ENCODE measurements at regions not wholly inside any gene's neighbourhood (a gene's known extent, or its start where the extent isn't known, plus 50 kb on each side); places are given as distances from the start of the nearest gene placed in this dataset.
"Not testable (repeated sequence)": the region's sequence is repeated elsewhere in the genome, so short reads cannot be mapped to it uniquely, and the experiment has no call there.

DNA sequence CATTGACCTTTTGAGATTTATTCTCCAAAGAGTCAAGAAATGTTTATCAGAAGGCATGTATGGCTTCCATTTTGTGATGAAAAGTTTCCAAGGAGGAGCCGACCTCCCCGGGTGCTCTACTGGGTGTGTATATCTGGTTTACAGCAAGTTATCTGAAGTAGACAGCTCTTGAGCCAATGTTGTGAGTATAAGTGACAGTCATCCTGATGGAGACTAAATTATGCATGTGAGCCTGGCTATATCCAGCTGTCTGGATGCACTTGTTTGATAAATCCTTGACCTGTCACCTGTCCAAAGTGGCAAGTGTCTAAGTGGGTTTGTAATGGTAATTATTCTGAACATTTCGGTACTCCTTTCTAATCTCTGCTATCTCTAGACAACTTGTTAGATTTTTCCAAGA, 142.2 kb downstream of the NR2F2 start:
- no peak for DNase-seq

GRCh38 chr15:96473556-96473955, 143.1 kb downstream of the NR2F2 start:
- no peak for DNase-seq

DNA sequence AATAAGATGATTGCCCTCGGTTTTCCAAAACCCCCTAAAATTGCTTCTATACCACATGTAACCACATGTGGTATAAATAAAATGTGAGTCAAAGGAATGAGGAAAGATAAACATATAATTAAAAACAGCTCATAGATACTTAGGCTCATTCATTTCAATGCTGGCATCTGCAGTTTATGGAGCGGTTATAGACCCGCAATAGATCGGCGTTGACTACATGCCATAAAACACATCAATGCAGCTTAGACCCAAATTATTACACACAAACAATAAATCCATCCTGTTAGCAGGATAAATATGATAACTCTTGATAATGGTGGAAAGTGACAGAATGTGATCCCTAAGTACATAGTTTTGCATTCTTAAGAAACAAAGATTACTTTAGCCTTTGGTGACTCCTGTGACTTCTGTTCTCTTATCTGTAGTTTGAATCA, 143.7 kb downstream of the NR2F2 start:
- no peak for DNase-seq

DNA sequence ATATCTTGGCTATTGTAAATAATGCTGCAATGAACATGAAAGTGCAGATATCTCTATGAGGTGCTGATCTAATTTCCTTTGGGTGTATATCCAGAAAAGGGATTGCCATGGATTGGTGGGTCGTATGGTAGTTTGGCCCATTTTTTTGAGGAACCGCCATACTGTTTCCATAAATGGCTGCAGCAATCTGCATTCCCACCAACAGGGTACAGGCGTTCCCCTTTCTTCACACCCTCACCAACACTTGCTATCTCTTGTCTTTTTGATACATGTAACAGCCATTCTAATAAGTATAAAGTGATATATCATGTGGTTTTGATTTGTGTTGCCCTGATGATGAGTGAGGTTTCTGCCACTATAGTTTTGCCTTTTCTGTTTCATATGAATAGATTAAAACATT, 146.7 kb downstream of the NR2F2 start:
- DNase-seq = no peak

DNA sequence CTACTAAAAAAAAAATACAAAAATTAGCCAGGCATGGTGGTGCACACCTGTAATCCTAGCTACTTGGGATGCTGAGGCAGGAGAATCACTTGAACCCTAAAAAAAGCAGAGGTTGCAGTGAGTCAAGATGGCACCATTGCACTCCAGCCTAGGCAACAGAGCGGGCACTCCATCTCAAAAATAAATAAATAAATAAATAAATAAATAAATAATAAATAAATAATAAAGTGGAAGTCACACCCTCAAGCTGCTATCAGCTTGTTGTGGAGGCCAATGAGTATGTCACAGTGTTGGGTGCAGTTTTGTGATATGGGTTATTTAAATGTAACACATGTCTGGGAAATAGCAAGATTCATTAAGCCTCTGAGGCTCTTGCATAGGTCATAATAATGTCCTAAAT, 153.9 kb downstream of the NR2F2 start:
- not testable (repeated sequence) for DNase-seq

DNA sequence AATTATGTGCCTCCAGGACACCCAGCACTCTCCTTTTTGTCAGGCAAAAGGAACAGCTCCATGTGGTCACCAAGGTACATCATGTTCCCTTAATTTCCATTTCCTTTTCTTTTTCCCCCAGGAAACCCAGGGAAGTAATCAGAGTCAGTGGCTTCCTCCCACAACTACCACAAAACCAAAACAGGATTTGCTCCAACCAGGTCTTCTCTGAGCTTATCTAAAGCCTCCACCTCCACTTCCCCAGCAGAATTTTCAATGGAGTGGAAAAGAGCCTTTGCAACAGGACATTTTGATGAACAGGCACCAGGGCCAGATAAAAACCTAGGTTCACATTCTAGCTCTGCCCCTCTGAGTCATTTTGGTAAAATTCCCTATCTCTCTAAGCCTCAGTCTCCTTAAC, 154.3 kb downstream of the NR2F2 start:
- DNase-seq = no peak

DNA sequence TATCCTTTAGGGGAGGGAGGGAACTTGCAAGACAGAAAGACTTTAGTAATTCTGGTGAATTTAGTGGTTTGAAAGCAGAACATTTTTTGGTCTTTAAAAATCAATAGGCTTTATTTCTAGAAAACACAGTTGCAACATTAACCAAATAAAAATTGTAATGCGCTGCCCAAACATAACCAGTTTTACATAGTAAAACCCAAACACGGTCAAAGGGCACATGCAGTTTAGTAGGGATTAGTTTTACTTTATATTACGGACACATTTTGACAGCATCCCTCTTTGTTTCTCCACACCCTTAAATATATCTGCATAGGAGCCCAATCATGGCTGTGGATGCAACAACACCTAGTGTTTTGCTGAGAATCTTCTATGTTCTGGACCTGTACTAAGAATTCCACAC, 156.7 kb downstream of the NR2F2 start:
- no peak for DNase-seq

- not testable (repeated sequence) for DNase-seq
Observed at GRCh38 chr15:96491066-96491699, 160.7 kb downstream of the NR2F2 start.

DNA sequence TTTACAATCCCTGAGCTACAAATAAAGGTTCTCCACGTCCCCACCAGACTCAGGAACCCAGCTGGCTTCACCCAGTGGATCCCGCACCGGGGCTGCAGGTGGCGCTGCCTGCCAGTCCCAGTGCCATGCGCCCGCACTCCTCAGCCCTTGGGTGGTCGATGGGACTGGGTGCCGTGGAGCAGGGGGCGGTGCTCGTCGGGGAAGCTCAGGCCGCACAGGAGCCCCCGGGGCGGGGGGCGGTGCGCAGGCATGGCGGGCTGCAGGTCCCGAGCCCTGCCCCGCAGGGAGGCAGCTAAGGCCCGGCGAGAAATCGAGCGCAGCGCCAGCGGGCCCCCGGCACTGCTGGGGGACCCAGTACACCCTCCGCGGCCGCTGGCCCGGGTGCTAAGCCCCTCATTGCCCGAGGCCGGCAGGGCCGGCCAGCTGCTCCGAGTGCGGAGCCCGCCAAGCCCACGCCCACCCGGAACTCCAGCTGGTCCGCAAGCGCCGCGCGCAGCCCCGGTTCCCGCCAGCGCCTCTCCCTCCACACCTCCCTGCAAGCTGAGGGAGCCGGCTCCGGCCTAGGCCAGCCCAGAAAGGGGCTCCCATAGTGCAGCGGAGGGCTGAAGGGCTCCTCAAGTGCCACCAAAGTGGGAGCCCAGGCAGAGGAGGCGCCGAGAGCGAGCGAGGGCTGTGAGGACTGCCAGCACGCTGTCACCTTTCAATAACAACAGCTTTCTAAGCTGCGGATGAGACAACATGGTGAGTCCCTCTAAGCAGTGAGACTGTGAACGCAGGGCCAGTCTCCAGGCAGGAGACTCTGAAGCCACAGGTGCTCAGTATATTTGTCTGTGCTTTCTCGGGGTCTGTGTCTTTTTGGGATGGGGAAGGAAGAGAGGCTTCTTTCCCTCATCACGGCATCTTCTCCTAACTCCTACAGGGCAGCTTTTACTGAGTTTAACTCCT, 161.5 kb downstream of the NR2F2 start:
- DNase-seq = not testable (repeated sequence)

- DNase-seq = peak; percentile 16
Observed at GRCh38 chr15:96494505-96494904, 164.0 kb downstream of the NR2F2 start.

DNA sequence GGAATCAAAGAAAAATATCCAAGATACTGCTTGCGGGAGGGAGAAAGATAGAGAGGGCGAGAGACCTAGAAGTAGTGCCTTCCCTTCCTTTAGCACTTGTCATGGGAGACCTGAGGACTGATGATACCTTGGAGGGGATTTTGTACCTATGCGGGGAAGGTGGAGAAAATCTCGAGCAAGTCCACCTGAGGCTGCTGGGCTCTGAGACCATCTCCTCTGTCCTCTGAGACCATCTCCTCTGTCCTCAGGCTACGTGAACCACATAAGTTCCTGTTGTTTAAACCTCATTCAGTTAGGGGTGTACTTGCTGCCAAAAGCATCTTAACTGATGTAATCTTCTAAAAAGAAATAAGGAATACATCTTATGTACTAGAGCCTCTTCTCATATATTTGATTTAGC, 164.9 kb downstream of the NR2F2 start:
- no peak for DNase-seq

- DNase-seq = no peak
Observed at GRCh38 chr15:96497951-96498350, 167.5 kb downstream of the NR2F2 start.

GRCh38 chr15:96500508-96500907, 170.0 kb downstream of the NR2F2 start:
- no peak for DNase-seq

GRCh38 chr15:96501362-96501761, 170.9 kb downstream of the NR2F2 start:
- no peak for DNase-seq

DNA sequence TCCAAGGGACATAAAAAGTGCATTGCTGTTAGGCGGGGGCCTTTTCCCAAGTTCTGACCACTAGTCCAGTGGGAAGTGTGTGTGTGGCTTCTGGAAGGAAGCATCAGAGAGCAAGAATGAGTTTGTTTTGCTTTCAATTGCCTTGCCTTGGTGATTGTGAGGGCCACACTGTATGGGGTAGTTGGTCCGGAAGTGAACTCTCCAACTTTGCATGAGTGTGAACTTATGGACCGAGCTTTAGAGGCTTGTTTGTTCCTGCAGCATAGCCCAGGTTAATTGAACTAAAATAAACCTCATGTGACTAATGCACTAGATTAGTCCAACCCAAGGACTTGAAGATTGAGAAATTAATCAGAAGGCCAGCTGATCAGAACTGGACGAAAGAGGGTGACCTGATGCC, 171.7 kb downstream of the NR2F2 start:
- DNase-seq = no peak

- no peak for DNase-seq
Observed at GRCh38 chr15:96503276-96503675, 172.8 kb downstream of the NR2F2 start.

- DNase-seq = no peak
Observed at GRCh38 chr15:96504371-96504770, 173.9 kb downstream of the NR2F2 start.

DNA sequence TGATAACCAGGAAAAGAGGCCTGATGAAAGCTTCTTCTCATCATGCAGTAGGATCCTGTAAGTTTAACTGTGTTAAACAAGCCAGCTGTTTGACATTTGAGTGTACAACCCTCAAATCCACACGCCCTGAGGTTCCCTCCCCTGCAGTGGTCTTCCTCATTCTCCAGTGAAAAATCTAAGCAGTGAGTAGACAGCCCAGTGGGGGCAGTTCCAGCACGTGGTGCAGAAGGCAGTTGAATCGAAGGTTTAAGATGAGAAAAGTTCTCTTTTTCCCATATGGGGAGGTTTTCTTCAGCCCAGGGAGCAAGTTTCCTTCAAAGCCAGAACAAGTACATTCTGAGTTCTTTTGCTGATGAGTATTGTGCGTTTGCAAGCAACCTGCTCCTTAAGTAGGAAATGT, 174.5 kb downstream of the NR2F2 start:
- no peak for DNase-seq

DNA sequence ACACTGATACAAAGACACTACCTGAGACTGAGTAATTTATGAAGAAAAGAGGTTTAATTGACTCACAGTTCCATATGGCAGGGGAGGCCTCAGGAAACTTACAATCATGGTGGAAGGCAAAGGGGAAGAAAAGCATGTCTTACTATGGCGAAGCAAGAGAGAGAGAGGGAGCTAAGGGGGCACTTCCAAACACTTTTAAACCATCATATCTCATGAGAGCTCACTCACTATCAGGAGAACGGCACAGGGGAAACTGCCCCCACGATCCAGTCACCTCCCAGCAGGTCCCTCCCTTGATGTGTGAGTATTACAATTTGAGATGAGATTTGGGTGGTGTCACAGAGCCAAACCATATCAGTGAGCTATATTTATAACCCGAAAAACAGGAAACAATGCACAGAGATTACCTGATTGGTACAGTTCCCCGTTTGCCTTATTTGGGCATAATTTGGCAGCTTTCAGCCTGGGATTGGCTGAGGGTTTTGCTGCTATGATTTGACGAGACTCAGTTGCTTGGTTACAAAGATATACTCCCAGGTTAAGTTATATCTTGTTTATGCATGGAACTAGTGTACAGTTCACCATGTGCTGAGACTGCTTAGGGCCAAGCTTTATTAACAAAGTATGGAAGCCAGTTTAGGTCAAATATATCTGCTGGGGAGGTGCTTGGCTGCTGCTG, 184.2 kb downstream of the NR2F2 start:
- no peak for DNase-seq

- no peak for DNase-seq
Observed at GRCh38 chr15:96515371-96515770, 184.9 kb downstream of the NR2F2 start.

DNA sequence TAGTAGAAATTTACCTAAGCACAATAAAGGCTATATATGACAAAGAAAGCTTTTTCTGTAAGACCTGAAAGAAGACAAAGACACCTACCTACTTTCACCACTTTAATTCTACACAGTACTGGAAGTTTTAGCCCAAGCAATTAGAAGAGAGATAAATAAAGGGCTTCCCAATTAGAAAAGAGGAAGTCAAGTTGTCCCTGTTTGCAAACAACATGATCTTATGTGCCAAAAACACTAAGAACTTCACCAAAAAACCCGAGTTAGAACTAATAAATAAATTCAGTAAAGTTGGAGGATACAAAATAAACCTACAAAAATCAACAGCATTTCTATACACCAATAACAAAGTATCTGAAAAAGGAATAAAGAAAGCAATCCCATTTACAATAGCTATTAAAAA, 190.9 kb downstream of the NR2F2 start:
- no peak for DNase-seq

GRCh38 chr15:96524676-96525417, 194.3 kb downstream of the NR2F2 start:
- no peak for DNase-seq

- no peak for DNase-seq
Observed at GRCh38 chr15:96535148-96535547, 204.6 kb downstream of the NR2F2 start.
